HUES64 (cell line): ENCODE measurements at regions not wholly inside any gene's neighbourhood (a gene's known extent, or its start where the extent isn't known, plus 50 kb on each side); places are given as distances from the start of the nearest gene placed in this dataset.

ENCODE experiments used
- H3K27ac ChIP-seq: 2 replicates; pipeline ENCODE4 v1.7.0; 2013; ENCODE audit warnings: low read depth, low read length, inconsistent platforms
- H3K27me3 ChIP-seq: 2 replicates; pipeline ENCODE4 v1.6.1; 2013; ENCODE audit warnings: mild to moderate bottlenecking, low read length; ENCODE audit not compliant: insufficient read depth
- H3K36me3 ChIP-seq: 2 replicates; pipeline ENCODE4 v1.6.1; 2013; ENCODE audit warnings: mild to moderate bottlenecking, low read length; ENCODE audit not compliant: insufficient read depth
- H3K4me1 ChIP-seq: 2 replicates; pipeline ENCODE4 v1.6.1; 2013; ENCODE audit warnings: mild to moderate bottlenecking, low read length, moderate library complexity; ENCODE audit not compliant: insufficient read depth
- H3K4me3 ChIP-seq: 2 replicates; pipeline ENCODE4 v1.5.1; 2013; ENCODE audit warnings: mild to moderate bottlenecking, low read length, moderate library complexity
- H3K9ac ChIP-seq: 2 replicates; pipeline ENCODE4 v1.6.1; 2013; ENCODE audit warnings: mild to moderate bottlenecking, low read depth, low read length
- H3K9me3 ChIP-seq: 2 replicates; pipeline ENCODE4 v1.6.1; 2013; ENCODE audit warnings: low read depth, low read length; ENCODE audit not compliant: insufficient read depth
- WGBS: fragments of 150-250, 120-280 bp; methylation state at CpG from one replicate; pipeline ENCODE4 v1.1.7; 2013; ENCODE audit warnings: missing lambda C conversion rate; 5-methylcytosine and 5-hydroxymethylcytosine counted together

DNA sequence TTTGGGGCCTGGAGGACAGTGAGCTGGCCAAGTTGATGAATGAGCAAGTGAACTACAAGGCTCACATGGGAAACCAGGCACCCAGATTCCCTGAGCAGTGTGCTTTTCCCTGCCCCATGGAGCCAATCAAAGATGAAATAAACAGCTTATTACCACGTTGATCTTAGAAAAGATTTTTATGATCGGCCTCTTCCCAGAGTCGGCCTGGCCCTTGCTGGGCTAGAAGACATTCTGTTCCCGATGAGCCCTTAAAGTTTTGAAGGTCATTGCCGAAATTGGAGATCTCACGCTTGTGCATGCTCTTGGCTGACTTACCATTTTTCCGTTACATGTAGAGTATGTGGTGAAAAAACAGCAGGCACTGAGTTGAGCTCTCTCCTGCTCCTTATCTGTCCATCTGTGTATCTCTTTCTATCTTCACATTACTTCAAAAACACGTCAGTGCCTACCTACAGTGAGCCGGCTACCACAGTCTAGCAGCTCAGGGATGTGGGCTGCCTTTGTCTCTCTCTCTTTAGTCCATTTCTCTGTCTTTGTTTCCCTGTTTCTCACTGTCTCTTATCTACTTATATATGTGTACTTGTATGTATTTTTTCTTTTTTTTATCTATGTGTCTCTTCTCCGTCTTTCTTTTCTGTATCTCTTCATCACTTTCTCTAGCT is 248.8 kb upstream of the USP24 start:
- no peaks in the 10 kb centered on the region for H3K27me3 ChIP-seq
- no peak overlapping the region for H3K9ac ChIP-seq
- H3K4me3 ChIP-seq: no peak overlapping the region
- no peak overlapping the region for H3K27ac ChIP-seq
- 91% methylated on average over 10 of the region's 10 CpGs for WGBS
- no peaks in the 10 kb centered on the region for H3K36me3 ChIP-seq
- H3K9me3 ChIP-seq: no peaks in the 10 kb centered on the region
- 0 out of 2 replicates have a peak, but pooled peaks cover 4% of the 10 kb centered on the region for H3K4me1 ChIP-seq

- 90% methylated on average over 2 of the region's 2 CpGs for WGBS
Observed at GRCh38 chr1:55457874-55458273, 242.7 kb upstream of the USP24 start.

DNA sequence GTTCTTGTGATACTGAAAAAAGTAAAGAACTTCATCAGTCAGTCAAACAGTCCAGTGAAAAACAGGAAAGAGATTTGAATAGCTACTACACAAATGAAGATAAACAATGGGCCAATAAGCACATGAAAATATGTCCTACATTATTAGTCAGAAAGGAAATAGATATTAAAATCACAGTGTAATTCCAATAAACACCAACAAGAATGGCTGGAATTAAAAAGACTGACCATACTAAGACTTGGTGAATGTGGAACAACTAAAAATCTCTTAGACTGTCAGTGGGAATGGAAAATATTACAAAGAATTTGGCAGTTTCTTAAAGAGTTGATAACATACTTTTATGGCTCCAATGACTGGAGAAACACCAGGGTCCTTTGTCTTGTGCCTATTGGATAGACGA is 241.8 kb upstream of the USP24 start:
- Histone ChIP-seq H3K27ac (no peak overlapping the region), H3K9me3 (peaks cover 12% of the 10 kb centered on the region; the same call in 1 of the 2 replicates), H3K4me3 (no peak overlapping the region), H3K4me1 (no peaks in the 10 kb centered on the region), H3K9ac (no peak overlapping the region), H3K27me3 (no peaks in the 10 kb centered on the region), H3K36me3 (no peaks in the 10 kb centered on the region)
- WGBS: 93% methylated on average over 1 of the region's 1 CpG

More at GRCh38 chr1:55457874-55458273, 242.7 kb upstream of the USP24 start:
- H3K9me3 ChIP-seq: peaks cover 12% of the 10 kb centered on the region; the same call in 1 of the 2 replicates
- no peak overlapping the region for H3K9ac ChIP-seq
- H3K4me1 ChIP-seq: no peaks in the 10 kb centered on the region
- H3K27ac ChIP-seq: no peak overlapping the region
- H3K4me3 ChIP-seq: no peak overlapping the region
- no peaks in the 10 kb centered on the region for H3K36me3 ChIP-seq
- H3K27me3 ChIP-seq: no peaks in the 10 kb centered on the region

- no peaks in the 10 kb centered on the region for H3K4me1 ChIP-seq
- no peak overlapping the region for H3K9ac ChIP-seq
- H3K27me3 ChIP-seq: no peaks in the 10 kb centered on the region
- no peak overlapping the region for H3K27ac ChIP-seq
- no peaks in the 10 kb centered on the region for H3K9me3 ChIP-seq
- H3K4me3 ChIP-seq: no peak overlapping the region
- no peaks in the 10 kb centered on the region for H3K36me3 ChIP-seq
Observed at GRCh38 chr1:55448261-55448660, 233.1 kb upstream of the USP24 start.

- H3K9ac ChIP-seq: no peak overlapping the region
- H3K27ac ChIP-seq: no peak overlapping the region
- no peaks in the 10 kb centered on the region for H3K27me3 ChIP-seq
- WGBS: 71% methylated on average over 2 of the region's 2 CpGs
- no peaks in the 10 kb centered on the region for H3K9me3 ChIP-seq
- no peaks in the 10 kb centered on the region for H3K36me3 ChIP-seq
- H3K4me3 ChIP-seq: no peak overlapping the region
- H3K4me1 ChIP-seq: no peaks in the 10 kb centered on the region
Observed at GRCh38 chr1:55447488-55447887, 232.3 kb upstream of the USP24 start.

GRCh38 chr1:55446351-55446750 is 231.2 kb upstream of the USP24 start:
- Histone ChIP-seq H3K36me3 (no peaks in the 10 kb centered on the region), H3K9ac (no peak overlapping the region), H3K27me3 (no peaks in the 10 kb centered on the region), H3K9me3 (no peaks in the 10 kb centered on the region), H3K4me1 (no peaks in the 10 kb centered on the region), H3K4me3 (no peak overlapping the region), H3K27ac (no peak overlapping the region)
- WGBS: 100% methylated on average over 1 of the region's 2 CpGs

GRCh38 chr1:55445416-55445815 is 230.3 kb upstream of the USP24 start:
- 92% methylated on average over 2 of the region's 2 CpGs for WGBS
- no peak overlapping the region for H3K27ac ChIP-seq

GRCh38 chr1:55444667-55445066 is 229.5 kb upstream of the USP24 start:
- 80% methylated on average over 1 of the region's 1 CpG for WGBS
- no peak overlapping the region for H3K27ac ChIP-seq
- no peaks in the 10 kb centered on the region for H3K36me3 ChIP-seq
- H3K4me1 ChIP-seq: no peaks in the 10 kb centered on the region
- H3K4me3 ChIP-seq: no peak overlapping the region
- H3K9ac ChIP-seq: no peak overlapping the region
- no peaks in the 10 kb centered on the region for H3K9me3 ChIP-seq
- no peaks in the 10 kb centered on the region for H3K27me3 ChIP-seq

More at GRCh38 chr1:55445416-55445815, 230.3 kb upstream of the USP24 start:
- Histone ChIP-seq H3K27me3 (no peaks in the 10 kb centered on the region), H3K9ac (no peak overlapping the region), H3K4me1 (no peaks in the 10 kb centered on the region), H3K9me3 (no peaks in the 10 kb centered on the region), H3K4me3 (no peak overlapping the region), H3K36me3 (no peaks in the 10 kb centered on the region)

GRCh38 chr1:55443175-55443915 is 228.2 kb upstream of the USP24 start:
- no peak overlapping the region for H3K27ac ChIP-seq
- 91% methylated on average over 7 of the region's 7 CpGs for WGBS
- no peak overlapping the region for H3K9ac ChIP-seq
- no peaks in the 10 kb centered on the region for H3K36me3 ChIP-seq
- H3K4me1 ChIP-seq: no peaks in the 10 kb centered on the region
- H3K27me3 ChIP-seq: no peaks in the 10 kb centered on the region
- H3K4me3 ChIP-seq: no peak overlapping the region
- no peaks in the 10 kb centered on the region for H3K9me3 ChIP-seq

DNA sequence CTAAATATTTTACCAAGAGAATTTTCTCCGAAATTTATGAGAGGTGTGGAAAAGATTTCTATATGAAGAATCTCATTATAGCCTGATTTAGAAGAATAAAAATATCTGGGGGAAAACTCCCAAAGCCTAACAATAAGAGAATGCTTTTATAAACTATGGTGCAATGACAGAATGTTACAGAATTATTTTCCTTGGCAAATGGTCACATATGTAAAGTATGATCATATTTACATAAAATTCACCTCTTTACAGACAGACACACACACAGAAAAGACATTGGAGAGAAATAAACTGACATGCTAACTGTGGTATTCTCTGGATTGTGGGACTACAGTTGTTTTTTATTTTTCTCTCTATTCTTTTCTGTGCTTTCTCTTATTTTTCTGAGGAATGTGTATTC is 226.3 kb upstream of the USP24 start:
- Histone ChIP-seq H3K9ac (no peak overlapping the region), H3K27me3 (no peaks in the 10 kb centered on the region), H3K9me3 (no peaks in the 10 kb centered on the region), H3K4me3 (no peak overlapping the region), H3K4me1 (no peaks in the 10 kb centered on the region), H3K36me3 (no peaks in the 10 kb centered on the region), H3K27ac (no peak overlapping the region)
- WGBS: no CpG with 5 or more reads among the region's 1 CpG

- Histone ChIP-seq H3K4me3 (no peak overlapping the region), H3K27ac (no peak overlapping the region), H3K27me3 (no peaks in the 10 kb centered on the region), H3K9ac (no peak overlapping the region), H3K36me3 (no peaks in the 10 kb centered on the region), H3K9me3 (no peaks in the 10 kb centered on the region), H3K4me1 (no peaks in the 10 kb centered on the region)
- WGBS: 0% methylated on average over 1 of the region's 2 CpGs
Observed at GRCh38 chr1:55437692-55438091, 222.5 kb upstream of the USP24 start.
